ENCODE measurements at regions not wholly inside any gene's neighbourhood (a gene's known extent, or its start where the extent isn't known, plus 50 kb on each side); places are given as distances from the start of the nearest gene placed in this dataset.

DNA sequence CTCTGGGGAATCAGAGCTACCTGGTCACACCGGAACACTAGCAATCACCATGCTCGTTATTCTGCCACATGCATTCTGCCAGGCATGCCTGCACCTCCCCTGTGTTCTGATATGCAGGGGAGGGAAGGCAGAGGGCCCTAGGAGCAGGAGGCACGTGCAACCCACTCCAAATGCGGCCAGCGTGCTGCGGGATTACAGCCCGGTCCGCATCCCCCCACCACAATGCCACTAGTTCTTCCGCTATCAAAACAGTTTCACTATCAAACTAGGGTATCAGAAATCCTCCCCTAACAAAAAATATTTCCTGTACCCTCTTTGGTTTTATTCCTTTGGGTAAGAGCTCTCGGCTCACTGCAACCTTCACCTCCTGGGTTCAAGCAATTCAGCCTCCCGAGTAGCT, 223.2 kb upstream of the IGF1R start:
- no peak for DNase-seq (ENCODE audit: extremely low spot score, unreplicated experiment)
- Mint-ChIP-seq H3K9me3 (no peaks in the 10 kb centered on the region), H3K27me3 (peaks cover 86% of the 10 kb centered on the region), H3K4me3 (no peak overlapping the region), H3K4me1 (ENCODE audit: unreplicated experiment) (peaks cover 5% of the 10 kb centered on the region), H3K36me3 (no peaks in the 10 kb centered on the region), H3K27ac (no peak overlapping the region)
- TF ChIP-seq, protein P1, sequence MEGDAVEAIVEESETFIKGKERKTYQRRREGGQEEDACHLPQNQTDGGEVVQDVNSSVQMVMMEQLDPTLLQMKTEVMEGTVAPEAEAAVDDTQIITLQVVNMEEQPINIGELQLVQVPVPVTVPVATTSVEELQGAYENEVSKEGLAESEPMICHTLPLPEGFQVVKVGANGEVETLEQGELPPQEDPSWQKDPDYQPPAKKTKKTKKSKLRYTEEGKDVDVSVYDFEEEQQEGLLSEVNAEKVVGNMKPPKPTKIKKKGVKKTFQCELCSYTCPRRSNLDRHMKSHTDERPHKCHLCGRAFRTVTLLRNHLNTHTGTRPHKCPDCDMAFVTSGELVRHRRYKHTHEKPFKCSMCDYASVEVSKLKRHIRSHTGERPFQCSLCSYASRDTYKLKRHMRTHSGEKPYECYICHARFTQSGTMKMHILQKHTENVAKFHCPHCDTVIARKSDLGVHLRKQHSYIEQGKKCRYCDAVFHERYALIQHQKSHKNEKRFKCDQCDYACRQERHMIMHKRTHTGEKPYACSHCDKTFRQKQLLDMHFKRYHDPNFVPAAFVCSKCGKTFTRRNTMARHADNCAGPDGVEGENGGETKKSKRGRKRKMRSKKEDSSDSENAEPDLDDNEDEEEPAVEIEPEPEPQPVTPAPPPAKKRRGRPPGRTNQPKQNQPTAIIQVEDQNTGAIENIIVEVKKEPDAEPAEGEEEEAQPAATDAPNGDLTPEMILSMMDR (conservative IDR thresholded peaks at IDR 0.05): no peak

DNA sequence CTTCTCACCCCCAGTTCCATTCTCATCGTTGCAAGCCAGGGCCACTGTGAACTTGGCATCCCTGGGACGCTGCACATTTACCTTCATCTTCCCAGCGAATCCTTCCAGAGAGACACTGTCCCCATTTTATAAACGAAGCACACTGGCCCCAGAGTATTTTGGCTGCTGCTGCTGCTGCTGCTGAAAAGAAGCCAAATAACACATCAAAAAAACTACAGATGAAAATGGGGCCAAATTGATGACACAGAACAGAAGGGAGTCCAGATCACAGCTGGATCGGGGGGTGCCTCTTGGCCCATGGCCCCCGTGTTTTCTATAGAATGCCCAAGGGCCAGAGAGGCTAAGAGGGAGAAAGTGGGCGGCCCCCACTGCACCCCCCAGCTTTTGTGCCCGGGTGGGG, 221.0 kb upstream of the IGF1R start:
- H3K36me3 Mint-ChIP-seq: no peaks in the 10 kb centered on the region
- TF ChIP-seq, protein P1 (conservative IDR thresholded peaks at IDR 0.05): no peak
- H3K27ac Mint-ChIP-seq: no peak overlapping the region
- H3K9me3 Mint-ChIP-seq: no peaks in the 10 kb centered on the region
- no peaks in the 10 kb centered on the region for H3K4me1 Mint-ChIP-seq (ENCODE audit: unreplicated experiment)
- no peak for DNase-seq (ENCODE audit: extremely low spot score, unreplicated experiment)
- peak overlapping the region; percentile 66 for H3K4me3 Mint-ChIP-seq
- peaks cover 85% of the 10 kb centered on the region for H3K27me3 Mint-ChIP-seq

DNA sequence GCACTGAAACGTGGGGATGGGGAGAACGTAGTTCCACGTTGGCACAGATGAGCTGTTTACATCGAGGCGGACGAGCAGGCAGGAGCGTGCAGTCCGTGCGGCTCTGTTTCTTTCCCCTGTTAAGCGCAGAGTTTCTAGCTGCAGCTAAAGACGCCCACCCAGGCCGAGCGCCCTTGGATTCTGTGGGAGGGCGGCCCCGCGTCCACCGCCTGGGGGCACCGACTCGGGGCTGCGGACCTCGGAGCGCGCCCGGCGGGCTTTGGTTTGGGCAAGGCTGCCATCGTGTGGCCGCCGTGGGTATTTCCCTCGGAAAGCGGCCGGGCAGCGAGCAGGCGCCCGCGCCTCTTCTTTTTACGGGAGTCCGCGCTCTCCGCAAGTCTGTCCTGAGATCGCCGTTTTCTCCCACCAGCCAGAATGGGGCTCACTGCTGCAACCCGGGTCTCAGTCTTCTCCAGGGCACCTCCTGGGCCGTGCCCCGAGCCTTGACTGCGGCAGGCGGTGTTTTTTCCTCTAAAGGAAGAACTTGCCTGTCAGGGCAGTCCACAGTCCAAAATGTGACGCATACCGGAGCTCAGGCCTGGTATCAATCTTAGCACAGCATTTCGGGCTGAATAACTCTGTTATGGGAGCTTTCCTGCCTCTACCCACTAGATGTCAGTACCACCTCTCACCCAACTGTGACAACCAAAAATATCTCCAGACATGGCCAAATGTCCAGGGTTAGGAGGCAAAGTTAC, 219.9 kb upstream of the IGF1R start:
- Mint-ChIP-seq H3K9me3 (no peaks in the 10 kb centered on the region), H3K27ac (peak overlapping the region; percentile 54), H3K27me3 (peaks cover 78% of the 10 kb centered on the region), H3K4me3 (peak overlapping the region; percentile 85), H3K4me1 (ENCODE audit: unreplicated experiment) (no peaks in the 10 kb centered on the region), H3K36me3 (no peaks in the 10 kb centered on the region)
- TF ChIP-seq, protein P1 (conservative IDR thresholded peaks at IDR 0.05): peak; percentile 93
- peak; percentile 88 for DNase-seq (ENCODE audit: extremely low spot score, unreplicated experiment)

- Mint-ChIP-seq H3K27ac (no peak overlapping the region), H3K27me3 (peaks cover 54% of the 10 kb centered on the region), H3K9me3 (no peaks in the 10 kb centered on the region), H3K36me3 (no peaks in the 10 kb centered on the region), H3K4me3 (no peak overlapping the region), H3K4me1 (ENCODE audit: unreplicated experiment) (no peaks in the 10 kb centered on the region)
- no peak for DNase-seq (ENCODE audit: extremely low spot score, unreplicated experiment)
- TF ChIP-seq, protein P1 (conservative IDR thresholded peaks at IDR 0.05): no peak
Observed at GRCh38 chr15:98431171-98431570, 217.2 kb upstream of the IGF1R start.

DNA sequence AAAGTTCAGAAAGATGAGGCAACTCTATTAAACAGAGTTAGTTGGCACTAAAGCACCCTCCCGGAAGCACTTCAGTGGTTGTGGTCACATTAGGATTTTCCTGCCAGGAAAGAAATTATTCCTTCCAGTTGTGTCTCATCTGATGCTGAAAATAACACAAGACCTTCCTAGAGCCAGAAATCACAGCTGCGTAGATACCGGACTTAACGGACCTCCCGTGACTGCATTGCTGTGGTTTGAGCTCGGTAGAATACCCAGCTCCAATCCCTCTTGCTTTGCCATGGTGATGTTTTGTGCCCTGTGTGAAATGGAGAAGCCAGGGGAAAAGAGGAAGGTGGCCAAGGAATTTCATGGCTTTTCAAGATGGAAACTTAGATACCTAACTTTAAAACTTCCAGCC, 215.0 kb upstream of the IGF1R start:
- Mint-ChIP-seq H3K27me3 (peaks cover 37% of the 10 kb centered on the region), H3K27ac (no peak overlapping the region), H3K4me1 (ENCODE audit: unreplicated experiment) (no peaks in the 10 kb centered on the region), H3K4me3 (no peak overlapping the region), H3K9me3 (no peaks in the 10 kb centered on the region), H3K36me3 (no peaks in the 10 kb centered on the region)
- no peak for DNase-seq (ENCODE audit: extremely low spot score, unreplicated experiment)
- TF ChIP-seq, protein P1 (conservative IDR thresholded peaks at IDR 0.05): no peak
